Neural progenitor cell (in vitro differentiated cells): ENCODE measurements at regions not wholly inside any gene's neighbourhood (a gene's known extent, or its start where the extent isn't known, plus 50 kb on each side); places are given as distances from the start of the nearest gene placed in this dataset.

Source experiments
- DNase-seq: peaks from one replicate; pipeline ENCODE4 v3.0.0-alpha.2; 2016; ENCODE audit warnings: low spot score
- H2AFZ ChIP-seq: fragments of 200-600 bp; sonication (generic); replicated peaks from 2 replicates; pipeline ENCODE4 v1.6.1; 2016; ENCODE audit warnings: antibody characterized with exemption
- H3F3A ChIP-seq: fragments of 200-600 bp; sonication (generic); 2 replicates; pipeline ENCODE4 v1.6.1; 2016; ENCODE audit warnings: antibody characterized with exemption, low read depth
- H3K27ac ChIP-seq: fragments of 200-600 bp; sonication (generic); 2 replicates; pipeline ENCODE4 v1.5.1; 2016; ENCODE audit warnings: mild to moderate bottlenecking
- H3K27me3 ChIP-seq: fragments of 200-600 bp; sonication (generic); 2 replicates; pipeline ENCODE4 v1.6.1; 2016; ENCODE audit warnings: mild to moderate bottlenecking, moderate library complexity
- H3K36me3 ChIP-seq: fragments of 200-600 bp; sonication (generic); 2 replicates; pipeline ENCODE4 v1.5.1; 2016
- H3K4me1 ChIP-seq: fragments of 200-600 bp; sonication (generic); 2 replicates; pipeline ENCODE4 v1.6.1; 2016; ENCODE audit warnings: mixed run types
- H3K4me2 ChIP-seq: fragments of 200-600 bp; sonication (generic); 2 replicates; pipeline ENCODE4 v1.6.1; 2016
- H3K4me3 ChIP-seq: fragments of 200-600 bp; sonication (generic); 2 replicates; pipeline ENCODE4 v1.5.1; 2016
- H3K79me2 ChIP-seq: fragments of 200-600 bp; sonication (generic); 2 replicates; pipeline ENCODE4 v1.6.1; 2016; ENCODE audit warnings: low read depth
- H3K9ac ChIP-seq: fragments of 200-600 bp; sonication (generic); 2 replicates; pipeline ENCODE4 v1.6.1; 2016
- H3K9me3 ChIP-seq: fragments of 200-600 bp; sonication (generic); 2 replicates; pipeline ENCODE4 v1.5.1; 2016; ENCODE audit warnings: low read depth
- H4K20me1 ChIP-seq: fragments of 200-600 bp; sonication (generic); 2 replicates; pipeline ENCODE4 v1.6.1; 2016; ENCODE audit warnings: low read depth
- H3K27ac Mint-ChIP-seq: 3 replicates; pipeline ENCODE4 v1.8.0; 2021; ENCODE audit warnings: mixed read lengths
- H3K27me3 Mint-ChIP-seq: 2 replicates; pipeline ENCODE4 v1.8.0; 2022; ENCODE audit warnings: low read depth, mild to moderate bottlenecking, inconsistent platforms, moderate library complexity, mixed read lengths; ENCODE audit not compliant: insufficient read depth
- H3K36me3 Mint-ChIP-seq: 3 replicates; pipeline ENCODE4 v1.8.0; 2021; ENCODE audit warnings: mixed read lengths
- H3K4me1 Mint-ChIP-seq: 3 replicates; pipeline ENCODE4 v1.8.0; 2021; ENCODE audit warnings: mixed read lengths
- H3K4me3 Mint-ChIP-seq: 3 replicates; pipeline ENCODE4 v1.8.0; 2021; ENCODE audit warnings: mild to moderate bottlenecking, moderate library complexity, mixed read lengths
- H3K9me3 Mint-ChIP-seq: 3 replicates; pipeline ENCODE4 v1.8.0; 2020; ENCODE audit warnings: mixed read lengths
- CTCF ChIP-seq: fragments of 200-600 bp; sonication (generic); IDR thresholded peaks from 2 replicates; pipeline ENCODE4 v1.5.1; 2017; ENCODE audit warnings: antibody characterized with exemption, mild to moderate bottlenecking
- EZH2 ChIP-seq: fragments of 200-600 bp; sonication (generic); IDR thresholded peaks from 2 replicates; pipeline ENCODE4 v1.6.1; 2017; ENCODE audit warnings: antibody characterized with exemption, mild to moderate bottlenecking, moderate library complexity
- EZH2phosphoT487 ChIP-seq: fragments of 200-600 bp; sonication (generic); IDR thresholded peaks from 2 replicates; pipeline ENCODE4 v1.6.1; 2017; ENCODE audit warnings: antibody characterized with exemption

- Mint-ChIP-seq H3K4me3 (no peak overlapping the region), H3K27me3 (peaks cover 3% of the 10 kb centered on the region), H3K36me3 (no peaks in the 10 kb centered on the region), H3K4me1 (peaks cover 13% of the 10 kb centered on the region), H3K9me3 (no peaks in the 10 kb centered on the region), H3K27ac (no peak overlapping the region)
- Histone ChIP-seq H2AFZ (no peak overlapping the region), H3K4me2 (no peak overlapping the region), H3K9me3 (no peaks in the 10 kb centered on the region), H3F3A (peaks cover 46% of the 10 kb centered on the region), H3K4me1 (peaks cover 42% of the 10 kb centered on the region), H3K27ac (peak overlapping the region; percentile 84), H3K9ac (no peak overlapping the region), H3K36me3 (no peaks in the 10 kb centered on the region), H3K79me2 (peaks cover 19% of the 10 kb centered on the region), H4K20me1 (no peaks in the 10 kb centered on the region), H3K27me3 (no peaks in the 10 kb centered on the region), H3K4me3 (no peak overlapping the region)
- no peak for DNase-seq
- TF ChIP-seq EZH2 (no peak), EZH2phosphoT487 (no peak), CTCF (no peak)
These were observed 165.8 kb downstream of the LARP7 start for GRCh38 chr4:112802780-112803179.

DNA sequence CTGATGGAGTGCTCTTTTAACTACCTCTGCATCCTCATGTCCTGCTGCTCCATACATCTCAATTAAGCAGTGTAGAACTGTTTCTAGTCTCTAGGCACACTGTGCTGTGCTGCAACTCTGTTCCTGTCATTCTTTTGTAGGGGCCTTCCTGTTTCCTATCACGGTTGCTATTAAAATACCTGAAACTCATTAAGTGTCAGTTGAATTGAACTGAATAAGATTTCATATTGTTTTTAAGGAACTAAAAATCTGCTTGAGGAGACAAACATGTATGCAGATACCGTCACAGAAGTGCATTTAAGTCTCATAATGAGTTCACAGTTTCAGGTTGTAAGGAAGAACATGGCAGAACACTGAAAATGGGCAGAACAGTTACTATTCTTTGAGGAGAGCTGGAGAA lies 170.1 kb downstream of the LARP7 start:
- Histone ChIP-seq H3K4me2 (no peak overlapping the region), H3K4me1 (peaks cover 26% of the 10 kb centered on the region), H3K27ac (peak overlapping the region; percentile 65), H3K79me2 (peaks cover 19% of the 10 kb centered on the region), H3K9ac (no peak overlapping the region), H2AFZ (no peak overlapping the region), H3K27me3 (no peaks in the 10 kb centered on the region), H3K9me3 (no peaks in the 10 kb centered on the region), H3F3A (peaks cover 27% of the 10 kb centered on the region), H4K20me1 (no peaks in the 10 kb centered on the region), H3K4me3 (no peak overlapping the region), H3K36me3 (no peaks in the 10 kb centered on the region)
- Mint-ChIP-seq H3K4me1 (peaks cover under 1% of the 10 kb centered on the region), H3K4me3 (no peak overlapping the region), H3K27me3 (peaks cover 3% of the 10 kb centered on the region), H3K27ac (no peak overlapping the region), H3K9me3 (no peaks in the 10 kb centered on the region), H3K36me3 (no peaks in the 10 kb centered on the region)
- TF ChIP-seq EZH2phosphoT487, result no peak
- no peak for TF ChIP-seq EZH2
- TF ChIP-seq CTCF, result no peak
- no peak for DNase-seq

GRCh38 chr4:112808001-112808400 lies 171.1 kb downstream of the LARP7 start:
- no peaks in the 10 kb centered on the region for H4K20me1 ChIP-seq
- H3K4me2 ChIP-seq, result no peak overlapping the region
- no peaks in the 10 kb centered on the region for H3K36me3 Mint-ChIP-seq
- no peak overlapping the region for H3K27ac ChIP-seq
- H2AFZ ChIP-seq, result peak overlapping the region; percentile 10
- no peaks in the 10 kb centered on the region for H3K9me3 Mint-ChIP-seq
- DNase-seq, result no peak
- no peak overlapping the region for H3K9ac ChIP-seq
- H3F3A ChIP-seq, result peaks cover 28% of the 10 kb centered on the region
- H3K27me3 ChIP-seq, result no peaks in the 10 kb centered on the region
- H3K4me3 Mint-ChIP-seq, result no peak overlapping the region
- H3K4me1 Mint-ChIP-seq, result no peaks in the 10 kb centered on the region
- H3K4me1 ChIP-seq, result peaks cover 17% of the 10 kb centered on the region
- no peak for TF ChIP-seq EZH2
- no peak for TF ChIP-seq EZH2phosphoT487
- TF ChIP-seq CTCF, result no peak
- H3K36me3 ChIP-seq, result no peaks in the 10 kb centered on the region
- peaks cover 15% of the 10 kb centered on the region for H3K79me2 ChIP-seq
- H3K9me3 ChIP-seq, result no peaks in the 10 kb centered on the region
- H3K27ac Mint-ChIP-seq, result no peak overlapping the region
- no peak overlapping the region for H3K4me3 ChIP-seq
- H3K27me3 Mint-ChIP-seq, result peaks cover 3% of the 10 kb centered on the region
